K562 (cell line): ENCODE measurements at regions not wholly inside any gene's neighbourhood (a gene's known extent, or its start where the extent isn't known, plus 50 kb on each side); places are given as distances from the start of the nearest gene placed in this dataset.

Experiments
- ATAC-seq: fragments of 200-7000 bp; cut with Tn5 transposase; 3 replicates; pipeline ENCODE4 v1.9.1; 2020; ENCODE audit warnings: moderate library complexity
- BruUV-seq: library from RNA; stranded (reverse); fragments of 400-500 nt; replicated peaks from 2 replicates; lab custom pipeline; 2021; lab: Mats Ljungman, UMichigan
- CTCF ChIA-PET: fragments of 300-600 bp; formaldehyde crosslinking; extraction: SDS; loops from one replicate; lab custom pipeline; 2021; ENCODE audit warnings: low intra/inter-chr PET ratio; lab: Yijun Ruan, JAX
- POLR2A ChIA-PET: fragments of 300-600, 350-650 bp; sonication (Branson Sonifier 250); formaldehyde crosslinking; extraction: SDS; loops from one replicate; lab custom pipeline; 2021; ENCODE audit warnings: antibody characterized with exemption, inconsistent platforms; lab: Yijun Ruan, JAX
- DNase-seq, 4 experiments: peaks; one replicate each; pipeline versions ENCODE4 v3.0.0 to v3.0.0-alpha.2; 2011 to 2018; ENCODE audit warnings: low spot score in 3 of 4, mixed read lengths in 3 of 4; ENCODE audit errors: extremely low read depth in 1 of 4
- FAIRE-seq: peaks from 2 replicates; lab custom pipeline; 2011; peaks lifted over from hg19 to GRCh38; lab: Jason Lieb, UNC
- H2AFZ ChIP-seq: 2 replicates; pipeline ENCODE4 v1.6.0; 2011; ENCODE audit warnings: low read depth, low read length, control low read depth, inconsistent platforms
- H3K27ac ChIP-seq: fragments of 200-600 bp; 3 replicates; pipeline ENCODE4 v1.8.0; 2011; ENCODE audit warnings: low read depth, mild to moderate bottlenecking, control low read depth, inconsistent platforms, low read length, moderate library complexity, mixed read lengths; ENCODE audit errors: extremely low read depth
- H3K27me3 ChIP-seq, 2 experiments: fragments of 300-600 bp in 1 of 2; 2 replicates in 1 of 2; 3 replicates in 1 of 2; pipeline versions ENCODE4 v1.6.0 to v1.8.0; 2011; ENCODE audit warnings: inconsistent platforms in 2 of 2, low read length in 2 of 2, mild to moderate bottlenecking in 1 of 2, mixed read lengths in 1 of 2, moderate library complexity in 1 of 2; ENCODE audit not compliant: control insufficient read depth in 2 of 2, insufficient read depth in 2 of 2
- H3K36me3 ChIP-seq: fragments of 300-600 bp; 3 replicates; pipeline ENCODE4 v1.8.0; 2011; ENCODE audit warnings: mild to moderate bottlenecking, low read length, inconsistent platforms; ENCODE audit not compliant: control insufficient read depth, insufficient read depth
- H3K4me1 ChIP-seq, 2 experiments: fragments of 200-600 bp in 1 of 2; replicated peaks in 1 of 2; 2 replicates in 1 of 2; 3 replicates in 1 of 2; pipeline versions ENCODE4 v1.5.1 to v1.8.0; 2011; ENCODE audit warnings: inconsistent platforms in 2 of 2, low read length in 2 of 2, mild to moderate bottlenecking in 1 of 2, mixed read lengths in 1 of 2, moderate library complexity in 1 of 2; ENCODE audit not compliant: control insufficient read depth in 2 of 2, insufficient read depth in 2 of 2
- H3K4me2 ChIP-seq: 2 replicates; pipeline ENCODE4 v1.6.1; 2011; ENCODE audit warnings: low read length, control low read depth, inconsistent platforms, mixed read lengths; ENCODE audit not compliant: insufficient read depth
- H3K4me3 ChIP-seq: fragments of 200-600 bp; sonication (generic), shearing (Covaris generic); 2 replicates; pipeline ENCODE4 v1.5.1; 2016; ENCODE audit warnings: control low read depth, inconsistent platforms
- H3K79me2 ChIP-seq: fragments of 200-600 bp; 3 replicates; pipeline ENCODE4 v1.8.0; 2011; ENCODE audit warnings: low read length, inconsistent platforms; ENCODE audit not compliant: control insufficient read depth, insufficient read depth
- H3K9ac ChIP-seq, 2 experiments: 2 replicates each; pipeline versions ENCODE4 v1.6.0 to v1.6.1; 2011; ENCODE audit warnings: low read depth in 2 of 2, low read length in 2 of 2, control low read depth in 1 of 2, inconsistent platforms in 1 of 2, mild to moderate bottlenecking in 1 of 2, mixed read lengths in 1 of 2; ENCODE audit not compliant: insufficient read depth in 1 of 2
- H3K9me1 ChIP-seq: one replicate; pipeline ENCODE4 v1.6.0; 2011; ENCODE audit warnings: inconsistent platforms, mild to moderate bottlenecking, low read length, moderate library complexity; ENCODE audit not compliant: control insufficient read depth, insufficient read depth
- H3K9me3 ChIP-seq: replicated peaks from 2 replicates; pipeline ENCODE4 v1.5.1; 2011; ENCODE audit warnings: low read depth, low read length, inconsistent platforms; ENCODE audit not compliant: control insufficient read depth, insufficient read depth
- H4K20me1 ChIP-seq: replicated peaks from 2 replicates; pipeline ENCODE4 v1.6.1; 2011; ENCODE audit warnings: low read length, inconsistent platforms, mixed read lengths; ENCODE audit not compliant: control insufficient read depth, insufficient read depth
- ASH1L ChIP-seq: fragments of 450-650 bp; IDR thresholded peaks from 2 replicates; pipeline ENCODE4 v1.6.1; 2018; ENCODE audit warnings: borderline replicate concordance, mild to moderate bottlenecking, low read depth; ENCODE audit not compliant: partially characterized antibody
- CREB3 ChIP-seq: fragments of 450-650 bp; conservative IDR thresholded peaks from 2 replicates; pipeline ENCODE4 v1.6.1; 2016; ENCODE audit warnings: missing genetic modification characterization, low read depth, mild to moderate bottlenecking, missing compliant biosample characterization, moderate library complexity
- PHTF2 ChIP-seq: fragments of 250-450 bp; sonication (Bioruptor Pico); IDR thresholded peaks from 2 replicates; pipeline ENCODE4 v1.5.0; 2021; ENCODE audit warnings: mild to moderate bottlenecking
- TSHZ1 ChIP-seq: fragments of 250-450 bp; sonication (Bioruptor Pico); IDR thresholded peaks from 2 replicates; pipeline ENCODE4 v1.4.0; 2020; ENCODE audit warnings: mild to moderate bottlenecking, moderate library complexity
- ZBTB2 ChIP-seq: fragments of 450-650 bp; IDR thresholded peaks from 2 replicates; pipeline ENCODE4 v1.6.1; 2016; ENCODE audit warnings: antibody characterized with exemption
- ZNF277 ChIP-seq: fragments of 250-450 bp; sonication (Bioruptor Pico); IDR thresholded peaks from 2 replicates; pipeline ENCODE4 v1.8.0; 2022; ENCODE audit warnings: inconsistent platforms, mild to moderate bottlenecking, moderate library complexity, borderline replicate concordance
- ZNF347 ChIP-seq: fragments of 450-650 bp; formaldehyde crosslinking; IDR thresholded peaks from 2 replicates; pipeline ENCODE4 v1.4.0; 2020; ENCODE audit warnings: low read depth, mild to moderate bottlenecking, moderate library complexity
- WGBS: fragments of 100-300 bp; shearing (Covaris generic); methylation state at CpG from one replicate; pipeline ENCODE4 v1.1.6; 2016; ENCODE audit warnings: low coverage, mixed read lengths; ENCODE audit not compliant: insufficient coverage; ENCODE audit errors: missing lambda C conversion rate; 5-methylcytosine and 5-hydroxymethylcytosine counted together
- in situ Hi-C: fragments of 300-500 bp; cut with MboI; formaldehyde crosslinking; loops from 4 replicates; pipeline ENCODE4 v1.15.0; 2018; ENCODE audit warnings: inconsistent platforms, mixed read lengths
- intact Hi-C: fragments of 100-400 bp; cut with micrococcal nuclease; formaldehyde crosslinking; loops from 2 replicates; pipeline ENCODE4 v1.14.2; 2022

- no peak for TF ChIP-seq CREB3 (tag)
- TF ChIP-seq ASH1L = no peak
These were observed 374.2 kb upstream of the MAP2 start (continued) for GRCh38 chr2:209049608-209050007.

- H2AFZ ChIP-seq = no peak overlapping the region
- CTCF ChIA-PET = no interaction called here
- TF ChIP-seq PHTF2 (CRISPR knock-in tag) (no peak), TSHZ1 (no peak), ZBTB2 (no peak), ZNF277 (CRISPR knock-in tag) (no peak), ZNF347 (CRISPR knock-in tag) (no peak)
- TF ChIP-seq, all 486 proteins: peak for 0
- no peaks in the 10 kb centered on the region for H3K79me2 ChIP-seq
- no peak overlapping the region for H3K4me2 ChIP-seq
- intact Hi-C loops = no loop called here
- H3K4me1 ChIP-seq = no peaks in the 10 kb centered on the region
- BruUV-seq = no TSS peak
- WGBS = 3% methylated on average over 3 of the region's 3 CpGs
- H3K36me3 ChIP-seq = no peaks in the 10 kb centered on the region
- no peak for FAIRE-seq
- H4K20me1 ChIP-seq = no peaks in the 10 kb centered on the region
- DNase-seq = no peak
- POLR2A ChIA-PET = no interaction called here
- ATAC-seq = no peak
- in situ Hi-C loops = no loop called here
- no peaks in the 10 kb centered on the region for H3K9me1 ChIP-seq
- no peak overlapping the region for H3K9ac ChIP-seq
- H3K27me3 ChIP-seq = no peaks in the 10 kb centered on the region
- H3K9me3 ChIP-seq = no peaks in the 10 kb centered on the region
- H3K4me3 ChIP-seq = no peak overlapping the region
- no peak overlapping the region for H3K27ac ChIP-seq
These were observed 361.6 kb upstream of the MAP2 start for GRCh38 chr2:209062210-209062609.
